Testis (tissue), 2 donors: ENCODE measurements at regions not wholly inside any gene's neighbourhood (a gene's known extent, or its start where the extent isn't known, plus 50 kb on each side); places are given as distances from the start of the nearest gene placed in this dataset.

Experiments
- DNase-seq: peaks from one replicate; pipeline ENCODE4 v3.0.0-alpha.2; 2019
- H3K27ac ChIP-seq, 2 donors: fragments of 200-600 bp; sonication (generic); one replicate each; pipeline ENCODE4 v1.5.1; 2019
- H3K27me3 ChIP-seq: fragments of 200-600 bp; sonication (generic); one replicate; pipeline ENCODE4 v1.5.1; 2019
- H3K36me3 ChIP-seq: fragments of 200-600 bp; sonication (generic); one replicate; pipeline ENCODE4 v1.5.1; 2017; ENCODE audit warnings: low read depth; ENCODE audit errors: missing control alignments
- H3K4me1 ChIP-seq: fragments of 200-600 bp; sonication (generic); one replicate; pipeline ENCODE4 v1.5.1; 2019
- H3K4me3 ChIP-seq, 2 donors: fragments of 200-600 bp; sonication (generic); one replicate each; pipeline ENCODE4 v1.5.1; 2017 to 2019
- H3K9me3 ChIP-seq: fragments of 200-600 bp; sonication (generic); one replicate; pipeline ENCODE4 v1.5.1; 2017
- CTCF ChIP-seq, 3 experiments: fragments of 450-650 bp in 2 of 3; fragments of 200-600 bp in 1 of 3; sonication (generic) in 1 of 3; IDR thresholded peaks; one replicate each; pipeline ENCODE4 v1.5.1; 2016 to 2019; ENCODE audit warnings: antibody characterized with exemption in 3 of 3, mild to moderate bottlenecking in 2 of 3, moderate library complexity in 1 of 3
- POLR2A ChIP-seq: fragments of 450-650 bp; IDR thresholded peaks from one replicate; pipeline ENCODE4 v1.6.1; 2017; ENCODE audit warnings: antibody characterized with exemption, mild to moderate bottlenecking, moderate library complexity
- WGBS, 2 donors: methylation state at CpG; one replicate each; pipeline ENCODE4 v1.1.5; 2018; 5-methylcytosine and 5-hydroxymethylcytosine counted together
- intact Hi-C: fragments of 100-400 bp; cut with DNase I; formaldehyde crosslinking; loops from one replicate; pipeline ENCODE4 v1.15.1; 2023; ENCODE audit warnings: low total_unique reads

DNA sequence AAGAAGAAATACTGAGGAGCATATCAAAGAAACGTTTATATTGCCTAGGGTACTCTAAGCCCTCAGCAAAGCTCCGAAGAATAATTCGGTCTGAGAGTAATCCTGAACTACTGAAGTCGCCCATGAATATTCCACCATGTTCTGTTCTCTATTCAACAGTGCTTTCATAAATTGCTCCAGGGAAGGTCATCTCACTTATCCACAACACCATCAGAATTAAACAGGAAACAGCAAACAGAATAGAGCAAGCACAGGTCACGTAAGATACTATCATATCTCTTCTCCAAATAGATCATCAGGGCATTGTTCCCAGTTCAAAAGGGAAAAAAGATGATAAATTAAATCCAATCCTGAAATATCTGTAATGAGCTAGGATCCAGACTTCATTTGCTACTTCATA lies 325.6 kb downstream of the DEPDC1B start:
- 91 to 92% methylated on average over 5 of the region's 5 CpGs for WGBS, 2 donors
- DNase-seq, result no peak
- no peaks in the 10 kb centered on the region for H3K27me3 ChIP-seq
- intact Hi-C loops, result no loop called here
- H3K4me1 ChIP-seq, result no peaks in the 10 kb centered on the region
- TF ChIP-seq CTCF (IDR thresholded peaks at IDR 0.05) (no peak), POLR2A (no peak)
- no peak overlapping the region for H3K27ac ChIP-seq
- no peak overlapping the region for H3K4me3 ChIP-seq
- H3K9me3 ChIP-seq, result no peaks in the 10 kb centered on the region
- no peaks in the 10 kb centered on the region for H3K36me3 ChIP-seq

DNA sequence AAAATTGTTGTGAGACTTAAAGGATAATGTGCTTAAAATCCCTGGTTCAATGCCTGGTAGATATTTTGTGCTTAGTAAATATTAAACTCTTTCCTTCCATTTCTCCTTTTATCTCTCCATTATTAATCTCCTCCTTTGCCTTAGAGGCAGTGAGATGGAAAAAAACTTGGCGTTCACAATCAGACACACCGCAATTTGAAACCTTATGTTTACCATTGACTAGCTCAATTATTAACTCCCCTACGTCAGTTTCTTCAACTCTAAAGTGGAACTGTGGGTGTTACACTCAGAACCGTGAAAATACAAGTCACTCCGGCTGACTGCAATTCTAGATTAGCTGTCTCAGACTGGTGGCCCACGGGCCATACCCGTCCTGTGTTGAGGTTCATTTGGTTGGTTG lies 327.2 kb downstream of the DEPDC1B start:
- WGBS, 2 donors, result 89 to 93% methylated on average over 7 of the region's 7 CpGs
- TF ChIP-seq POLR2A, result no peak
- no peak for TF ChIP-seq CTCF (IDR thresholded peaks at IDR 0.05)
- Histone ChIP-seq H3K4me1 (no peaks in the 10 kb centered on the region), H3K4me3 (no peak overlapping the region), H3K27me3 (no peaks in the 10 kb centered on the region), H3K9me3 (no peaks in the 10 kb centered on the region), H3K27ac (no peak overlapping the region), H3K36me3 (no peaks in the 10 kb centered on the region)
- intact Hi-C loops, result no loop called here
- no peak for DNase-seq

DNA sequence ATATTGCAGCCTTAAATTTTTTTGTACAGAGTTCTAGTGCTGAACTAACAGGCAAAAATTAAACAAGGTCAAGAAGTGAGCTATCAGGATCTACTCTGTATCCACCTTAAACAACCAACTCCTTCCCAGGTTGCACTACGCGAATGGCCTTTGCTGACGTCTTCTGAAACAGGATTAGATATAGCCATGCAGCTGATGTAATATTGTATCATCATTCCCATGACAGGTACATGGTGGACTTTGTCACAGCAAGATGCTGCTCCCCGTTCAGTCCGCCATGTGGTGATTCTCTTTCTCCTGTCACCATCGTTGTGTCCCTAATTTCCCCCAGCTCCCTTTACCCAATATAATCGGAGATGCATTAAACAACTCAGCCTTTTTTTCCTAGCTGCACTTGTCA lies 328.9 kb downstream of the DEPDC1B start:
- H3K27me3 ChIP-seq, result no peaks in the 10 kb centered on the region
- no peak overlapping the region for H3K27ac ChIP-seq
- no peak for DNase-seq
- H3K36me3 ChIP-seq, result no peaks in the 10 kb centered on the region
- no peaks in the 10 kb centered on the region for H3K4me1 ChIP-seq
- no peaks in the 10 kb centered on the region for H3K9me3 ChIP-seq
- H3K4me3 ChIP-seq, result no peak overlapping the region
- WGBS, 2 donors, result 75% methylated on average over 7 of the region's 7 CpGs
- TF ChIP-seq CTCF (IDR thresholded peaks at IDR 0.05), result no peak
- TF ChIP-seq POLR2A, result no peak
- intact Hi-C loops, result no loop called here

DNA sequence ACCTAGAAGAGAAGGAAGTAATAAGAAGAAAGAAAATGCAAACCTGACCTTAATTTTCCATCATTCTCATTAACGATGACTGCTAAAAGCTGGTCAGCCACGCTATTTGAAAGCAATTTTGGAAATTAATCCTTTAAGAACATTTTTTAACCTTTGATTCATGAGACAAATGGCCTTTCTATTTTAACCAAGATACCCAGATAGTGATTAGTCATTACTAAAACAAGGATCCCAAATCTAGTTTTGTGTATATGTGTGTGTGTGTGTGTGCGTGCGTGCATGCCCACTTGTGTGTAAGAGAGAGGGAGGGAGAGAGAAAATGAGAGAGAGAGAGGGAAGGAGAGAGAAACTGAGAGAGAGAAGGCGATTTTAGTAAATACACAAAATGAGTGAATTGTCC lies 329.5 kb downstream of the DEPDC1B start:
- no peak for DNase-seq
- Histone ChIP-seq H3K27ac (no peak overlapping the region), H3K36me3 (no peaks in the 10 kb centered on the region), H3K9me3 (no peaks in the 10 kb centered on the region), H3K4me1 (no peaks in the 10 kb centered on the region), H3K27me3 (no peaks in the 10 kb centered on the region), H3K4me3 (no peak overlapping the region)
- 82 to 86% methylated on average over 5 of the region's 5 CpGs for WGBS, 2 donors
- TF ChIP-seq CTCF (IDR thresholded peaks at IDR 0.05), result no peak
- TF ChIP-seq POLR2A, result no peak
- intact Hi-C loops, result no loop called here

DNA sequence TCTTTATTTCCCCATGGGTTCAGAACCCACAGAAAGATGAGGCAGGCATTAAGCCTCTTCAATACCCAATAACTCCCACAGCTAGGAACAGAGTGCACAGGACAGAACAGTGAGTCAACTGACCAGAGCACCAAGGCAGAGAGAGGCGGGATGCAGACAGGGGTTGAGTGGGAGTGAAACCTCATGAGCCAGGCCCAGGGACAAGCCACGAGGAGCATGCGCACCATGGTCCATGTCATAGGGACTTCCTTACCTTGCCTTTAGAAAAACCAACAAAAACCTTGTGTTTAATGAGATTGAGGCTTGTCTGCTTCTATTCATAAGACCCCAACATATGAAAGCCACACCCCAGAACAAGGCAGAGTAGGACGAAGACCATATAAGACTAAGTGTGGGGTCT lies 330.6 kb downstream of the DEPDC1B start:
- TF ChIP-seq POLR2A (no peak), CTCF (IDR thresholded peaks at IDR 0.05) (no peak)
- Histone ChIP-seq H3K36me3 (no peaks in the 10 kb centered on the region), H3K9me3 (no peaks in the 10 kb centered on the region), H3K27me3 (no peaks in the 10 kb centered on the region), H3K4me3 (no peak overlapping the region), H3K4me1 (no peaks in the 10 kb centered on the region), H3K27ac (no peak overlapping the region)
- no peak for DNase-seq
- intact Hi-C loops, result no loop called here
- 87 to 92% methylated on average over 4 of the region's 4 CpGs for WGBS, 2 donors
